GM12878 (cell line): ENCODE measurements at regions not wholly inside any gene's neighbourhood (a gene's known extent, or its start where the extent isn't known, plus 50 kb on each side); places are given as distances from the start of the nearest gene placed in this dataset.

ENCODE experiments used
- ATAC-seq: fragments of 200-7000 bp; cut with Tn5 transposase; 3 replicates; pipeline ENCODE4 v1.9.1; 2020; ENCODE audit warnings: mild to moderate bottlenecking, moderate library complexity
- BruUV-seq: library from RNA; stranded (reverse); fragments of 400-500 nt; replicated peaks from 2 replicates; lab custom pipeline; 2021; lab: Mats Ljungman, UMichigan
- CTCF ChIA-PET: fragments of 300-600 bp; sonication (Branson Sonifier 250); formaldehyde crosslinking; extraction: SDS; loops from one replicate; lab custom pipeline; 2021; ENCODE audit warnings: inconsistent platforms; lab: Yijun Ruan, JAX
- POLR2A ChIA-PET: fragments of 350-600 bp; formaldehyde crosslinking; extraction: SDS; loops from one replicate; lab custom pipeline; 2021; ENCODE audit warnings: inconsistent platforms; lab: Charles Lee
- RAD21 ChIA-PET: fragments of 300-600 bp; sonication (Branson Sonifier 250); formaldehyde crosslinking; loops from one replicate; lab custom pipeline; 2023; ENCODE audit warnings: antibody characterized with exemption; ENCODE audit not compliant: unreplicated experiment; lab: Charles Lee
- SMC1A ChIA-PET: fragments of 300-600 bp; sonication (Branson Sonifier 250); formaldehyde crosslinking; loops from one replicate; lab custom pipeline; 2023; ENCODE audit not compliant: unreplicated experiment, uncharacterized antibody; lab: Charles Lee
- DNase-seq: peaks from one replicate; pipeline ENCODE4 v3.0.0-alpha.2; 2011; ENCODE audit warnings: low read depth, low spot score
- FAIRE-seq: peaks from 3 replicates; lab custom pipeline; 2011; peaks lifted over from hg19 to GRCh38; lab: Jason Lieb, UNC
- H2AFZ ChIP-seq: 2 replicates; pipeline ENCODE4 v1.6.0; 2011; ENCODE audit warnings: low read depth, low read length, control low read depth; ENCODE audit not compliant: control insufficient read depth
- H3K27ac ChIP-seq: 2 replicates; pipeline ENCODE4 v1.5.1; 2011; ENCODE audit warnings: control low read depth; ENCODE audit not compliant: control insufficient read depth, insufficient read depth
- H3K27me3 ChIP-seq, 2 experiments: replicated peaks in 1 of 2; 2 replicates each; pipeline versions ENCODE4 v1.6.0 to v1.6.1; 2011; ENCODE audit warnings: low read length in 1 of 2; ENCODE audit not compliant: control insufficient read depth in 2 of 2, insufficient read depth in 2 of 2
- H3K36me3 ChIP-seq, 2 experiments: 2 replicates each; pipeline ENCODE4 v1.5.1; 2011; ENCODE audit warnings: low read length in 1 of 2; ENCODE audit not compliant: control insufficient read depth in 2 of 2, insufficient read depth in 2 of 2
- H3K4me1 ChIP-seq: 2 replicates; pipeline ENCODE4 v1.6.1; 2011; ENCODE audit warnings: mild to moderate bottlenecking, low read length, moderate library complexity, mixed read lengths; ENCODE audit not compliant: control insufficient read depth, insufficient read depth
- H3K4me2 ChIP-seq: 2 replicates; pipeline ENCODE4 v1.6.0; 2011; ENCODE audit warnings: control low read depth; ENCODE audit not compliant: control insufficient read depth, insufficient read depth
- H3K4me3 ChIP-seq: fragments of 200-600 bp; sonication (generic); 2 replicates; pipeline ENCODE4 v1.5.1; 2016
- H3K79me2 ChIP-seq: 2 replicates; pipeline ENCODE4 v1.6.0; 2011; ENCODE audit warnings: low read length; ENCODE audit not compliant: control insufficient read depth, insufficient read depth
- H3K9ac ChIP-seq: 2 replicates; pipeline ENCODE4 v1.8.0; 2011; ENCODE audit warnings: low read length, control low read depth, mixed read lengths; ENCODE audit not compliant: control insufficient read depth, insufficient read depth
- H3K9me3 ChIP-seq: replicated peaks from 3 replicates; pipeline ENCODE4 v1.5.1; 2011; ENCODE audit warnings: mild to moderate bottlenecking, low read length; ENCODE audit not compliant: control insufficient read depth, insufficient read depth
- H4K20me1 ChIP-seq: 2 replicates; pipeline ENCODE4 v1.6.0; 2011; ENCODE audit not compliant: control insufficient read depth, insufficient read depth
- ATF7 ChIP-seq: fragments of 450-650 bp; IDR thresholded peaks from 2 replicates; pipeline ENCODE4 v1.6.1; 2016; ENCODE audit warnings: low read depth, mild to moderate bottlenecking
- BCLAF1 ChIP-seq: fragments of 450-650 bp; IDR thresholded peaks from 2 replicates; pipeline ENCODE4 v1.6.1; 2017; ENCODE audit warnings: antibody characterized with exemption, mild to moderate bottlenecking, moderate library complexity
- CUX1 ChIP-seq: IDR thresholded peaks from 2 replicates; pipeline ENCODE4 v1.6.1; 2012; ENCODE audit warnings: improper control_type of control experiment, low read depth, low read length; ENCODE audit not compliant: insufficient replicate concordance
- EP300 ChIP-seq, 2 experiments: fragments of 150-350 bp in 1 of 2; IDR thresholded peaks; 2 replicates each; pipeline ENCODE4 v1.6.1; 2011 to 2012; ENCODE audit warnings: low read depth in 2 of 2, low read length in 2 of 2, borderline replicate concordance in 1 of 2, improper control_type of control experiment in 1 of 2, inconsistent platforms in 1 of 2; ENCODE audit not compliant: control insufficient read depth in 1 of 2
- HDAC2 ChIP-seq: fragments of 200-600 bp; sonication (generic); IDR thresholded peaks from 2 replicates; pipeline ENCODE4 v1.6.1; 2017
- PBX3 ChIP-seq: IDR thresholded peaks from 2 replicates; pipeline ENCODE4 v1.6.1; 2011; ENCODE audit warnings: mild to moderate bottlenecking, low read depth, low read length, moderate library complexity; ENCODE audit not compliant: insufficient replicate concordance
- ZBTB11 ChIP-seq: fragments of 450-650 bp; formaldehyde crosslinking; IDR thresholded peaks from 2 replicates; pipeline ENCODE4 v1.5.0; 2022; ENCODE audit warnings: mild to moderate bottlenecking, missing genetic modification characterization
- ZNF622 ChIP-seq: fragments of 450-650 bp; IDR thresholded peaks from 2 replicates; pipeline ENCODE4 v1.6.1; 2017; ENCODE audit warnings: mild to moderate bottlenecking, inconsistent platforms
- WGBS: methylation state at CpG from one replicate; pipeline ENCODE4 v1.1.6; 2016; ENCODE audit warnings: low lambda C conversion rate; ENCODE audit not compliant: insufficient replicate concordance, insufficient coverage; ENCODE audit errors: missing lambda C conversion rate; 5-methylcytosine and 5-hydroxymethylcytosine counted together
- in situ Hi-C: fragments of 300-500 bp; cut with MboI; formaldehyde crosslinking; loops from 9 replicates; pipeline ENCODE4 v1.14.3; 2018; ENCODE audit warnings: mixed read lengths
- intact Hi-C: fragments of 100-400 bp; cut with micrococcal nuclease; formaldehyde crosslinking; loops from one replicate; pipeline ENCODE4 v1.14.2; 2022; ENCODE audit not compliant: unreplicated experiment

- TF ChIP-seq PBX3 (no peak), ATF7 (no peak)
Observed at GRCh38 chr18:10336749-10337350, 117.6 kb upstream of the APCDD1 start (continued).

- in situ Hi-C loops (no loop called here), intact Hi-C loops (no loop called here)
- Histone ChIP-seq H3K9me3 (no peaks in the 10 kb centered on the region), H3K9ac (no peak overlapping the region), H4K20me1 (no peaks in the 10 kb centered on the region), H3K27me3 (no peaks in the 10 kb centered on the region; a peak in 2 of 4 replicates), H3K4me3 (no peak overlapping the region), H3K79me2 (no peaks in the 10 kb centered on the region), H3K4me2 (no peak overlapping the region), H2AFZ (no peak overlapping the region), H3K4me1 (no peaks in the 10 kb centered on the region), H3K27ac (no peak overlapping the region), H3K36me3 (no peaks in the 10 kb centered on the region)
- FAIRE-seq: no peak
- no peak for DNase-seq
- ChIA-PET SMC1A (interaction anchor here (1.8 kb wide), 1 partner anchor 17 kb away, joined by 4 read pairs; no protein-coding TSS in a partner anchor), POLR2A (no interaction called here), RAD21 (no interaction called here), CTCF (no interaction called here)
- no peak for ATAC-seq
- 40% methylated on average over 5 of the region's 5 CpGs for WGBS
- BruUV-seq: no TSS peak
- TF ChIP-seq ZBTB11 (CRISPR knock-in tag) (no peak), ZNF622 (no peak), BCLAF1 (no peak), CUX1 (no peak), HDAC2 (no peak), EP300 (IDR thresholded peaks at IDR 0.05; ENCODE audit: borderline replicate concordance in 1 of 2, control insufficient read depth in 1 of 2, low read depth in 2 of 2, low read length in 2 of 2) (no peak)
Observed at GRCh38 chr18:10340821-10341220, 113.6 kb upstream of the APCDD1 start.
